IMR-90 (cell line): ENCODE measurements at regions not wholly inside any gene's neighbourhood (a gene's known extent, or its start where the extent isn't known, plus 50 kb on each side); places are given as distances from the start of the nearest gene placed in this dataset.
"Not testable (repeated sequence)": the region's sequence is repeated elsewhere in the genome, so short reads cannot be mapped to it uniquely, and the experiment has no call there.

Source experiments
- BHLHE40 ChIP-seq: fragments of 150-350 bp; IDR thresholded peaks from 2 replicates; pipeline ENCODE4 v1.6.1; 2016; ENCODE audit warnings: mild to moderate bottlenecking, low read depth, low read length
- CEBPB ChIP-seq: IDR thresholded peaks from 2 replicates; pipeline ENCODE4 v1.6.1; 2012; ENCODE audit warnings: low read depth, low read length, improper control_type of control experiment
- CTCF ChIP-seq: conservative IDR thresholded peaks from 2 replicates; pipeline ENCODE4 v1.5.1; 2012; ENCODE audit warnings: mild to moderate bottlenecking, low read depth, low read length, improper control_type of control experiment
- ELK1 ChIP-seq: fragments of 150-350 bp; IDR thresholded peaks from 2 replicates; pipeline ENCODE4 v1.6.1; 2016; ENCODE audit warnings: low read depth, mild to moderate bottlenecking, low read length, moderate library complexity, borderline replicate concordance
- FOS ChIP-seq: fragments of 150-350 bp; IDR thresholded peaks from 2 replicates; pipeline ENCODE4 v1.6.1; 2016; ENCODE audit warnings: low read depth, low read length
- MAZ ChIP-seq: IDR thresholded peaks from 2 replicates; pipeline ENCODE4 v1.6.1; 2012; ENCODE audit warnings: low read depth, mild to moderate bottlenecking, low read length, improper control_type of control experiment, moderate library complexity, borderline replicate concordance
- MXI1 ChIP-seq: IDR thresholded peaks from 2 replicates; pipeline ENCODE4 v1.6.1; 2012; ENCODE audit warnings: low read depth, mild to moderate bottlenecking, low read length, moderate library complexity, borderline replicate concordance
- POLR2A ChIP-seq: IDR thresholded peaks from 2 replicates; pipeline ENCODE4 v1.6.1; 2012; ENCODE audit warnings: mild to moderate bottlenecking, low read depth, low read length
- SMC3 ChIP-seq: fragments of 150-350 bp; IDR thresholded peaks from 2 replicates; pipeline ENCODE4 v1.6.1; 2016; ENCODE audit warnings: low read depth, mild to moderate bottlenecking, antibody characterized with exemption, low read length, moderate library complexity
- USF2 ChIP-seq: fragments of 150-350 bp; IDR thresholded peaks from 2 replicates; pipeline ENCODE4 v1.6.1; 2017; ENCODE audit warnings: mild to moderate bottlenecking, antibody characterized with exemption, low read length, low read depth

- not testable (repeated sequence) for TF ChIP-seq CTCF, POLR2A, CEBPB, FOS, SMC3, MXI1, USF2, ELK1, MAZ, BHLHE40
Measured at GRCh38 chr2:131833367-131834202, 305.9 kb downstream of the CCDC74A start.
